ENCODE measurements at regions not wholly inside any gene's neighbourhood (a gene's known extent, or its start where the extent isn't known, plus 50 kb on each side); places are given as distances from the start of the nearest gene placed in this dataset.

GRCh38 chr1:168941640-168942039 is 164.8 kb upstream of the ATP1B1 start:
- H3K27me3 ChIP-seq (replicated peaks in 1 of 7): no peaks in the 10 kb centered on the region
- no peak for TF ChIP-seq CTCF (IDR thresholded peaks at IDR 0.05 in 8 of 11, conservative IDR thresholded peaks at IDR 0.05 in 3 of 11)
- H3K4me1 ChIP-seq: peaks cover 0 to 5% (median 0%) of the 10 kb centered on the region in 6 donors
- intact Hi-C loops (cut with DNase I; ENCODE audit: low total_unique reads): no loop called here
- no peaks in the 10 kb centered on the region for H3K9me3 ChIP-seq
- H3K27ac ChIP-seq: no peak overlapping the region
- no peak overlapping the region for H3K4me3 ChIP-seq
- no peaks in the 10 kb centered on the region for H3K36me3 ChIP-seq
- DNase-seq: no peak

- H3K27ac ChIP-seq: no peak overlapping the region
- intact Hi-C loops (cut with DNase I; ENCODE audit: low total_unique reads): no loop called here
- H3K27me3 ChIP-seq (replicated peaks in 1 of 7): no peaks in the 10 kb centered on the region
- WGBS, 5 donors: 83 to 96% (median 92%) methylated on average over 2 of the region's 2 CpGs
- H3K4me3 ChIP-seq: no peak overlapping the region
- peaks cover 0 to 5% (median 0%) of the 10 kb centered on the region in 6 donors for H3K4me1 ChIP-seq
- DNase-seq: no peak
- no peaks in the 10 kb centered on the region for H3K36me3 ChIP-seq
- TF ChIP-seq CTCF (IDR thresholded peaks at IDR 0.05 in 8 of 11, conservative IDR thresholded peaks at IDR 0.05 in 3 of 11) (no peak), POLR2AphosphoS5 (IDR thresholded peaks at IDR 0.05) (no peak), POLR2A (IDR thresholded peaks at IDR 0.05) (no peak)
- no peaks in the 10 kb centered on the region for H3K9me3 ChIP-seq
Observed at GRCh38 chr1:168942165-168942564, 164.3 kb upstream of the ATP1B1 start.

GRCh38 chr1:168945870-168946269 is 160.6 kb upstream of the ATP1B1 start:
- no peaks in the 10 kb centered on the region for H3K27me3 ChIP-seq (replicated peaks in 1 of 7)
- H3K4me3 ChIP-seq: no peak overlapping the region
- peaks cover 0 to 5% (median 0%) of the 10 kb centered on the region in 6 donors for H3K4me1 ChIP-seq
- no peaks in the 10 kb centered on the region for H3K9me3 ChIP-seq
- no peaks in the 10 kb centered on the region for H3K36me3 ChIP-seq
- no peak overlapping the region for H3K27ac ChIP-seq
- TF ChIP-seq POLR2AphosphoS5 (IDR thresholded peaks at IDR 0.05) (no peak), CTCF (IDR thresholded peaks at IDR 0.05 in 8 of 11, conservative IDR thresholded peaks at IDR 0.05 in 3 of 11) (no peak), POLR2A (IDR thresholded peaks at IDR 0.05) (no peak)
- intact Hi-C loops (cut with DNase I; ENCODE audit: low total_unique reads): no loop called here
- no peak for DNase-seq
- WGBS, 5 donors: 34 to 65% (median 43%) methylated on average over 3 of the region's 3 CpGs

- no peak overlapping the region for H3K4me3 ChIP-seq
- TF ChIP-seq POLR2A (IDR thresholded peaks at IDR 0.05) (no peak), POLR2AphosphoS5 (IDR thresholded peaks at IDR 0.05) (no peak), CTCF (IDR thresholded peaks at IDR 0.05 in 8 of 11, conservative IDR thresholded peaks at IDR 0.05 in 3 of 11) (no peak)
- intact Hi-C loops (cut with DNase I; ENCODE audit: low total_unique reads): no loop called here
- no peaks in the 10 kb centered on the region for H3K9me3 ChIP-seq
- H3K27ac ChIP-seq: no peak overlapping the region
- peaks cover 0 to 5% (median 0%) of the 10 kb centered on the region in 6 donors for H3K4me1 ChIP-seq
- 85 to 94% (median 89%) methylated on average over 2 of the region's 2 CpGs for WGBS, 5 donors
- no peak for DNase-seq
- no peaks in the 10 kb centered on the region for H3K36me3 ChIP-seq
- H3K27me3 ChIP-seq (replicated peaks in 1 of 7): no peaks in the 10 kb centered on the region
Observed at GRCh38 chr1:168947041-168947440, 159.4 kb upstream of the ATP1B1 start.
